ENCODE measurements at regions not wholly inside any gene's neighbourhood (a gene's known extent, or its start where the extent isn't known, plus 50 kb on each side); places are given as distances from the start of the nearest gene placed in this dataset.

GRCh38 chr9:13358128-13358527, 78.6 kb upstream of the MPDZ start:
- H3K4me3 ChIP-seq (ENCODE audit: low read depth, low read length), result no peak overlapping the region
- ChIA-PET CTCF (interaction anchor here (0.6 to 1.3 kb wide), 4 partner anchors 12 to 779 kb away, joined by 3 to 4 read pairs (median 3); no protein-coding TSS in a partner anchor), POLR2A (no interaction called here)
- H3K9me3 ChIP-seq (ENCODE audit: control insufficient read depth, insufficient read depth, low read depth, low read length), result no peaks in the 10 kb centered on the region
- no peak overlapping the region for H3K27ac ChIP-seq (ENCODE audit: extremely low read depth, low read depth, low read length)
- no peaks in the 10 kb centered on the region for H3K36me3 ChIP-seq (ENCODE audit: control insufficient read depth in 2 of 2, insufficient read depth in 1 of 2, low read length in 2 of 2)
- TF ChIP-seq ZBTB21 (tag by site-specific recombination; IDR thresholded peaks at IDR 0.05) (no peak), ZNF366 (tag by site-specific recombination; conservative IDR thresholded peaks at IDR 0.05) (no peak), ZNF626 (tag by site-specific recombination; IDR thresholded peaks at IDR 0.05) (no peak), TRIM28 (IDR thresholded peaks at IDR 0.05; ENCODE audit: borderline replicate concordance, low read length) (no peak), ZNF701 (tag by site-specific recombination; IDR thresholded peaks at IDR 0.05) (no peak), ZNF221 (tag by site-specific recombination; IDR thresholded peaks at IDR 0.05; ENCODE audit: borderline replicate concordance) (no peak), SALL2 (tag by site-specific recombination; IDR thresholded peaks at IDR 0.05; ENCODE audit: borderline replicate concordance) (no peak), ZNF624 (tag by site-specific recombination; IDR thresholded peaks at IDR 0.05) (no peak), ZNF560 (tag by site-specific recombination; IDR thresholded peaks at IDR 0.05; ENCODE audit: borderline replicate concordance) (no peak), HOXC10 (CRISPR knock-in tag; IDR thresholded peaks at IDR 0.05) (no peak), ZBTB7A (tag by site-specific recombination; IDR thresholded peaks at IDR 0.05; ENCODE audit: low read depth) (no peak), ZNF121 (tag by site-specific recombination; IDR thresholded peaks at IDR 0.05) (no peak), ELK4 (IDR thresholded peaks at IDR 0.05; ENCODE audit: borderline replicate concordance, low read depth, low read length) (no peak), ZSCAN30 (tag by site-specific recombination; IDR thresholded peaks at IDR 0.05) (no peak), BCL6B (tag by site-specific recombination; IDR thresholded peaks at IDR 0.05) (no peak), ZNF561 (tag by site-specific recombination; IDR thresholded peaks at IDR 0.05; ENCODE audit: borderline replicate concordance) (no peak), ZBTB10 (tag by site-specific recombination; IDR thresholded peaks at IDR 0.05) (no peak), ZNF664 (tag by site-specific recombination; IDR thresholded peaks at IDR 0.05) (no peak), GLI4 (tag by site-specific recombination; IDR thresholded peaks at IDR 0.05) (no peak), ZFP41 (tag by site-specific recombination; IDR thresholded peaks at IDR 0.05; ENCODE audit: borderline replicate concordance) (no peak)
- H3K4me1 ChIP-seq (ENCODE audit: control insufficient read depth, insufficient read depth, low read length), result no peaks in the 10 kb centered on the region

- ChIA-PET CTCF (interaction anchor here (1.6 kb wide), 1 partner anchor 73 kb away, joined by 5 read pairs; no protein-coding TSS in a partner anchor), POLR2A (no interaction called here)
- Histone ChIP-seq H3K4me3 (ENCODE audit: low read depth, low read length) (no peak overlapping the region), H3K27ac (ENCODE audit: extremely low read depth, low read depth, low read length) (no peak overlapping the region), H3K4me1 (ENCODE audit: control insufficient read depth, insufficient read depth, low read length) (no peaks in the 10 kb centered on the region), H3K9me3 (ENCODE audit: control insufficient read depth, insufficient read depth, low read depth, low read length) (no peaks in the 10 kb centered on the region), H3K36me3 (ENCODE audit: control insufficient read depth in 2 of 2, insufficient read depth in 1 of 2, low read length in 2 of 2) (no peaks in the 10 kb centered on the region)
- TF ChIP-seq TCF7L2 (IDR thresholded peaks at IDR 0.05; ENCODE audit: borderline replicate concordance, low read depth, low read length) (no peak), ZNF621 (tag by site-specific recombination; IDR thresholded peaks at IDR 0.05) (no peak), ZNF24 (tag by site-specific recombination; IDR thresholded peaks at IDR 0.05) (no peak), ZNF580 (tag by site-specific recombination; IDR thresholded peaks at IDR 0.05) (no peak), PATZ1 (tag by site-specific recombination; IDR thresholded peaks at IDR 0.05) (no peak), ZNF654 (tag by site-specific recombination; IDR thresholded peaks at IDR 0.05; ENCODE audit: low read depth) (no peak), ZNF324 (tag by site-specific recombination; IDR thresholded peaks at IDR 0.05) (no peak)
These were observed 75.2 kb upstream of the MPDZ start for GRCh38 chr9:13354733-13355132.

All from HEK293 (cell line).